ENCODE measurements at regions not wholly inside any gene's neighbourhood (a gene's known extent, or its start where the extent isn't known, plus 50 kb on each side); places are given as distances from the start of the nearest gene placed in this dataset.

- Histone ChIP-seq H3K27ac (peak overlapping the region; percentile 39 to 63), H3K4me3 (no peak overlapping the region)
- TF ChIP-seq CTCF (IDR thresholded peaks at IDR 0.05): no peak
Observed at GRCh38 chr2:18927525-18928232, 338.3 kb upstream of the NT5C1B start.

GRCh38 chr2:18926631-18927524 lies 337.5 kb upstream of the NT5C1B start:
- no peaks in the 10 kb centered on the region for H3K27me3 ChIP-seq
- DNase-seq: no peak
- H3K9me3 ChIP-seq: no peaks in the 10 kb centered on the region
- TF ChIP-seq CTCF (IDR thresholded peaks at IDR 0.05): no peak
- H3K36me3 ChIP-seq: no peaks in the 10 kb centered on the region
- peaks cover 0 to 18% (median 9%) of the 10 kb centered on the region in 4 donors for H3K4me1 ChIP-seq
- H3K27ac ChIP-seq: peak overlapping the region; percentile 39 to 63
- intact Hi-C loops (cut with DNase I; ENCODE audit: low total_unique reads): no loop called here
- H3K4me3 ChIP-seq: no peak overlapping the region

More at GRCh38 chr2:18927525-18928232, 338.3 kb upstream of the NT5C1B start:
- intact Hi-C loops (cut with DNase I; ENCODE audit: low total_unique reads): no loop called here
- Histone ChIP-seq H3K36me3 (no peaks in the 10 kb centered on the region), H3K27me3 (no peaks in the 10 kb centered on the region), H3K4me1 (peaks cover 0 to 18% (median 9%) of the 10 kb centered on the region in 4 donors), H3K9me3 (no peaks in the 10 kb centered on the region)
- no peak for DNase-seq

- Histone ChIP-seq H3K27me3 (no peaks in the 10 kb centered on the region), H3K4me1 (peaks cover 0 to 18% (median 9%) of the 10 kb centered on the region in 4 donors), H3K27ac (no peak overlapping the region), H3K9me3 (no peaks in the 10 kb centered on the region), H3K36me3 (no peaks in the 10 kb centered on the region), H3K4me3 (no peak overlapping the region)
- DNase-seq: no peak
- TF ChIP-seq CTCF (IDR thresholded peaks at IDR 0.05): no peak
- intact Hi-C loops (cut with DNase I; ENCODE audit: low total_unique reads): no loop called here
Observed at GRCh38 chr2:18925296-18925695, 335.9 kb upstream of the NT5C1B start.

GRCh38 chr2:18924886-18925285 lies 335.5 kb upstream of the NT5C1B start:
- H3K27me3 ChIP-seq: no peaks in the 10 kb centered on the region
- no peak overlapping the region for H3K27ac ChIP-seq
- peaks cover 0 to 18% (median 9%) of the 10 kb centered on the region in 4 donors for H3K4me1 ChIP-seq
- no peak overlapping the region for H3K4me3 ChIP-seq
- no peaks in the 10 kb centered on the region for H3K9me3 ChIP-seq
- intact Hi-C loops (cut with DNase I; ENCODE audit: low total_unique reads): no loop called here
- DNase-seq: no peak
- H3K36me3 ChIP-seq: no peaks in the 10 kb centered on the region
- no peak for TF ChIP-seq CTCF (IDR thresholded peaks at IDR 0.05)

- H3K9me3 ChIP-seq: no peaks in the 10 kb centered on the region
- intact Hi-C loops (cut with DNase I; ENCODE audit: low total_unique reads): no loop called here
- DNase-seq: no peak
- no peaks in the 10 kb centered on the region for H3K27me3 ChIP-seq
- no peak for TF ChIP-seq CTCF (IDR thresholded peaks at IDR 0.05)
- no peaks in the 10 kb centered on the region for H3K36me3 ChIP-seq
- H3K4me3 ChIP-seq: no peak overlapping the region
- H3K27ac ChIP-seq: no peak overlapping the region
- H3K4me1 ChIP-seq: peaks cover 0 to 18% (median 9%) of the 10 kb centered on the region in 4 donors
Observed at GRCh38 chr2:18924386-18924785, 335.0 kb upstream of the NT5C1B start.
